Erythroblast (primary cell): ENCODE measurements at regions not wholly inside any gene's neighbourhood (a gene's known extent, or its start where the extent isn't known, plus 50 kb on each side); places are given as distances from the start of the nearest gene placed in this dataset.

Experiments used
- GATA1 ChIP-seq: IDR thresholded peaks from 2 replicates; pipeline ENCODE4 v1.6.1; 2011; ENCODE audit warnings: low read depth, mild to moderate bottlenecking, control low read depth, low read length, moderate library complexity
- POLR2A ChIP-seq: IDR thresholded peaks from 2 replicates; pipeline ENCODE4 v1.6.1; 2011; ENCODE audit warnings: mild to moderate bottlenecking, low read length

DNA sequence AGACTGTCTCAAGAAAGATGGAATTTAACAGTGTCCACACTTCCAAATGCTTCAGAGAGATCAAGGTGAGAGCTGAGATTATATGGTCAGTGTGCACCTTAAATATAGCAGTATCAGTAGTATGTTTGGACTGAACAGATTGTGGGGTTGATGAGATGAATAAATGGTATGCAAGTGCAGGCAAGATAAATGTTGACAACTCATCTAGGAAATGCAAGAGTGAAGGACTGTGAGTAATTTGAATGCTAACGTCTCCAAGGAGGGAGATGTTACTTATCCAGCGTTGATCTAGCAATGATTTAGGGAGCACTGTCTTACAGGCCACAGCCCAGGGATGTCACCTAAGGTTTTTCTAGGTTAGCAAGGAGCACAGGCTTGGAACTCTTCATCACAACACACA is 170.7 kb upstream of the GALNT2 start:
- TF ChIP-seq POLR2A: no peak
- TF ChIP-seq GATA1: no peak
